AG04449 (cell line): ENCODE measurements at regions not wholly inside any gene's neighbourhood (a gene's known extent, or its start where the extent isn't known, plus 50 kb on each side); places are given as distances from the start of the nearest gene placed in this dataset.

Source experiments
- CTCF ChIA-PET: fragments of 350-600 bp; formaldehyde crosslinking; extraction: SDS; loops from one replicate; lab custom pipeline; 2021; ENCODE audit warnings: antibody characterized with exemption; lab: Yijun Ruan, JAX
- POLR2A ChIA-PET: fragments of 400-600, 350-600 bp; formaldehyde crosslinking; extraction: SDS; loops from one replicate; lab custom pipeline; 2020; ENCODE audit warnings: antibody characterized with exemption, inconsistent platforms; lab: Yijun Ruan, JAX
- DNase-seq: peaks from one replicate; pipeline ENCODE4 v3.0.0-alpha.2; 2010; ENCODE audit warnings: low read depth, low spot score
- H3K4me3 ChIP-seq: 2 replicates; pipeline ENCODE4 v1.5.1; 2011; ENCODE audit warnings: low read depth, mild to moderate bottlenecking, control low read depth, low read length
- TF ChIP-seq, protein P1 (sequence below): IDR thresholded peaks from one replicate; pipeline ENCODE4 v1.5.1; 2011; ENCODE audit warnings: mild to moderate bottlenecking, moderate library complexity, low read length, control low read depth, inconsistent platforms; ENCODE audit not compliant: insufficient read depth; ENCODE audit errors: missing control alignments

DNA sequence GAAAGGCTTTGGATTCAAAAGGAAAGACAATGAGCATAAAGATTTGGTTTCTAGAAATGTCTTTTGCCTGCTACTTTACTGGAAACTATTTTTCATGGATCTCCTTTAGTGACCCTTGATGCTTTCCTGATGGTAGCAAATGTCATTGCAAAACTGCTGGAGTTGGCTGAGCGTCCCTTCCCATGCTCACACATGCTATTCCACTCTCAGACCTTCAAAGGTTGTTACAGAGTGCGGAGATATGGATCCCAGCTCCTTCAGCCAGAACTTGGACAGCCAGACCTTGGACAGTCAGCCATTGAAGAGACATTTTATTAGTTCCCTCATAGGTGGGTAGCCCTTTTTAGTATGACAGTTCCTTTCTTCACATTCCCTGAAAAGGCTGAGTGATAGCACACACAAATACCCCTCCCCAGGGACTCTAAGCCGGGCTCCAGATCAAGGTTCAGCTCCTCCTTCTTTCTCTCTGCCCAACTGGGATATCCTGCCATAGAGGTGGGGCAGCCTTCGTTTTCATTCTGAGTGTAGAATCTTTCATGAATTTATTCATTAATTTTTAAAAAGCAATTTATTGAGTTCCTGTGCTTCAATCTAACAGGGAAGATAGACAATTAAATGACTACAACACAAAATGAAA lies 153.3 kb upstream of the SLC44A1 start:
- CTCF ChIA-PET = no interaction called here
- TF ChIP-seq, protein P1, sequence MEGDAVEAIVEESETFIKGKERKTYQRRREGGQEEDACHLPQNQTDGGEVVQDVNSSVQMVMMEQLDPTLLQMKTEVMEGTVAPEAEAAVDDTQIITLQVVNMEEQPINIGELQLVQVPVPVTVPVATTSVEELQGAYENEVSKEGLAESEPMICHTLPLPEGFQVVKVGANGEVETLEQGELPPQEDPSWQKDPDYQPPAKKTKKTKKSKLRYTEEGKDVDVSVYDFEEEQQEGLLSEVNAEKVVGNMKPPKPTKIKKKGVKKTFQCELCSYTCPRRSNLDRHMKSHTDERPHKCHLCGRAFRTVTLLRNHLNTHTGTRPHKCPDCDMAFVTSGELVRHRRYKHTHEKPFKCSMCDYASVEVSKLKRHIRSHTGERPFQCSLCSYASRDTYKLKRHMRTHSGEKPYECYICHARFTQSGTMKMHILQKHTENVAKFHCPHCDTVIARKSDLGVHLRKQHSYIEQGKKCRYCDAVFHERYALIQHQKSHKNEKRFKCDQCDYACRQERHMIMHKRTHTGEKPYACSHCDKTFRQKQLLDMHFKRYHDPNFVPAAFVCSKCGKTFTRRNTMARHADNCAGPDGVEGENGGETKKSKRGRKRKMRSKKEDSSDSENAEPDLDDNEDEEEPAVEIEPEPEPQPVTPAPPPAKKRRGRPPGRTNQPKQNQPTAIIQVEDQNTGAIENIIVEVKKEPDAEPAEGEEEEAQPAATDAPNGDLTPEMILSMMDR = no peak
- no peak for DNase-seq

DNA sequence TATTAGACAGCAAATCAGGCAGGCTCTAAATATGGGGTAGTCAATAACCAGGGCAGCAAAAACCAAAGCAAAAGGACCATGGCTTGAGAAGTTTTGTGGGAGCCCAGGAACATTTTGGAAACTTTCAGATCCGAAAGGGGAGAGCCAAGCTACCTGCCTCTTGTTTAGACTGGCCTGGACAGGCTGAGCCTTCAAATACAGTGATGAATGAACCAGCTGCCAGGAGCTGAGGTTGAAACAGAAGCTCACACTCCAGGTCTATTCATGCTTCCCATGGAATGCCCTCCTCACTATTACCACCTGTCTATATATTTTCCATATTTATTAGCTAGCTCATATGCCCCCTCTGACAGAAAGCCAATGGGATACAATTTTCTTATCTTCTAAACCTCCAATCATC lies 150.8 kb upstream of the SLC44A1 start:
- no peak for DNase-seq
- TF ChIP-seq, protein P1 = no peak
- H3K4me3 ChIP-seq = no peak overlapping the region
- POLR2A ChIA-PET = no interaction called here
- CTCF ChIA-PET = interaction anchor here (1.4 kb wide), 1 partner anchor 9 kb away, joined by 4 read pairs; no protein-coding TSS in a partner anchor

More for the DNA sequence above, 153.3 kb upstream of the SLC44A1 start:
- POLR2A ChIA-PET = no interaction called here
- H3K4me3 ChIP-seq = no peak overlapping the region

DNA sequence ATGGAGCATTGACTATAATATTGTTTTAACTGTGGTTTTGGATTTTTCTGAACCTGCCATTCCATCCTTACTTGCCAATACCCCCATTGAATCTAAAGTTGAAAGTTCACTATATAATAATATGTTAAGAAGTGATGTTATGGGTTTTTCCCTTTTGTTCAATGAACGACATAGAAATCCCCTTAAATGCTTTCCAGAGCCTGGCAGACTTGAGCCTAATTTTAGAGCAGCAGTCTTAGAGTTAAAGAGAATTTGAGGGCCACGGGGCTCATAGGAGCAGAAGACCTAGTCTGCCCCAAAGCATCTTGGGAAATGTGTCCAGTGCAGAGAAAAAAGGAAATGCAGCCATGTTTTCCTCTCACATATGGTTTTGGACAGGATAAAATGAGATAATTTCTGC lies 146.1 kb upstream of the SLC44A1 start:
- CTCF ChIA-PET = interaction anchor here (0.6 kb wide), 1 partner anchor 318 kb away, joined by 3 read pairs; no protein-coding TSS in a partner anchor
- POLR2A ChIA-PET = no interaction called here

DNA sequence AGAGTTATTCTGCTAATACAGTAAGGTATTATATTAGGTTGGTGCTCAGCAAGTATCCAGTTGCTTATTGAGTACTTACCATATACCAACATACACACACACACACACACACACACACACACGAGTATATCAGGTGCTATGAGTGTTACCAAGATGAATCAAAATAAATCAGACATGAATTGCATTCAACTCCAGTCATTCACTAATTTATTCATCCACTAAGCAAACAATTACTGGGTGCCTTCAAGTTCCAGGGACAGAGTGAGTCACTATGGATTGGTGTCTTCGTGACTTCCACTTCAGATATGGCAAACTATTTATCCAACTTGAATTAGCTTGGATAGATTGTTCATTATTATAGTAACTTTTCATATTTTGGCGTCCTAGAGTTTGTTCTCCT lies 140.7 kb upstream of the SLC44A1 start:
- POLR2A ChIA-PET = no interaction called here
- TF ChIP-seq, protein P1 = no peak
- CTCF ChIA-PET = no interaction called here
- H3K4me3 ChIP-seq = no peak overlapping the region
- DNase-seq = no peak

More for the DNA sequence above, 146.1 kb upstream of the SLC44A1 start:
- TF ChIP-seq, protein P1 = no peak
- H3K4me3 ChIP-seq = no peak overlapping the region
- DNase-seq = no peak

DNA sequence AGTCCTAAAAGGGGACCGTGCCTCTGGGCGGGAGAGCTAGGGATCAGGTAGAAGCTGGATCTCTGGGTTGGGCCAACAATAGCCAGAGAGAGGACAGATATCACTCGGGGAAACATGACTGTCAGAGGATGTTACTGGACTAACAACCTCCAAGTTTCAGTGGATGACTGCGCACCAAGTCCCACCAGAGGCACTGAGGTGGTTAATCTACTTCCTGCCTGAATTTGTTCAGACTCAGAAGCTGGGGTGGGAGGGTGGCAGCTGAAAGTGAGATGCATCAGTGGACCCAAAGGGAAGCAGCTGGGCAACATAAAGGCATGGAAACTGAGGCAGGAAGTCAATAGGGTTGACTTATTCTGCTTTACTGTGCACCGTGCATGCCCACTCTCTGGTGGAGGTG lies 130.1 kb upstream of the SLC44A1 start:
- POLR2A ChIA-PET = no interaction called here
- CTCF ChIA-PET = no interaction called here
- DNase-seq = no peak
- TF ChIP-seq, protein P1 = no peak
- no peak overlapping the region for H3K4me3 ChIP-seq

DNA sequence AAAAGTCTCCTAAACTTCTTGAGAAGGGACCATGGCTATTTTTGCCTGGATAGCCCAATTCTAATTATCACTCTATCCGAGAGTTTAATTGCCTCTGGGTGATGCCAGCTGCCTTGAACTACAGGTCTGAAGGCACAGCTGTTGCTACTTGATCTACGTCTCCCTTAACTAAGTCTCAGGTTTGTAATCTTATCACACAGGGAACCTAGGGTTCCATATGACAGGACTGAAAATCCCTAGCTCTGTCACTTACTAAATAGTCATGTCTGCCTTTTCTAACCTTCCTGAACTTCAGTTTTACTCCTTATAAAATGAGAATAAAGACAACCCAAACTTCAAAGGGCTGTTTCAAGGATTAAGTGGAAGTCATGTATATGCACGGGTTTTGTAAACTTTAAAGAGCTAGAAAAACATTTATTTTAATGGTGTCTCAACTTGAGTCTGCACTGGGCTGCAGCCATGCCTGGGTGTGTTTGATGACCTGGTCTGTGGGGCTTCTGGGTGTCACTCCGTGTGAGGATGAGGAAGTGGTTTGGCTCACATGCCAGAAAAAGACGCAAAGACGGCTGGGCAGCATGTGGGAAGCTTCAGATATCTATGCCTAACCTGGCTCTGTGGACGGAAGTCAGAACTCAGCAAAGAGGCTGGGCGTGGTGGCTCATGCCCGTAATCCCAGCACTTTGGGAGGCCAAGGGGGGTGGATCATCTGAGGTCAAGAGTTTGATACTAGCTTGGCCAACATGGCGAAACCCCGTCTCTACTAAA lies 129.3 kb upstream of the SLC44A1 start:
- ChIA-PET CTCF (no interaction called here), POLR2A (no interaction called here)
- H3K4me3 ChIP-seq = no peak overlapping the region
- no peak for DNase-seq
- TF ChIP-seq, protein P1 = no peak
